Activated CD4-positive, alpha-beta T cell treated with anti-CD3 and anti-CD28 coated beads, Interleukin-2, Interleukin-6, amounts not matched to agents 100 ng/mL and 50 ng/mL, durations not matched to agents 16 hours and 8 hours (primary cell): ENCODE measurements at regions not wholly inside any gene's neighbourhood (a gene's known extent, or its start where the extent isn't known, plus 50 kb on each side); places are given as distances from the start of the nearest gene placed in this dataset.

Experiments
- DNase-seq: peaks from one replicate; pipeline ENCODE4 v3.0.0-alpha.2; 2020

- no peak for DNase-seq
These were observed 802.3 kb upstream of the ARGLU1 start for GRCh38 chr13:107370015-107370785.

- no peak for DNase-seq
These were observed 799.3 kb upstream of the ARGLU1 start for GRCh38 chr13:107367258-107367657.

- no peak for DNase-seq
These were observed 797.7 kb upstream of the ARGLU1 start for GRCh38 chr13:107365466-107366215.

GRCh38 chr13:107364658-107365057, 796.7 kb upstream of the ARGLU1 start:
- DNase-seq = no peak

- no peak for DNase-seq
These were observed 793.7 kb upstream of the ARGLU1 start for GRCh38 chr13:107361666-107362065.

- DNase-seq = no peak
These were observed 792.1 kb upstream of the ARGLU1 start for GRCh38 chr13:107360010-107360409.

- DNase-seq = no peak
These were observed 790.9 kb upstream of the ARGLU1 start for GRCh38 chr13:107358866-107359265.

- no peak for DNase-seq
These were observed 783.4 kb upstream of the ARGLU1 start for GRCh38 chr13:107351305-107351704.

GRCh38 chr13:107348925-107349324, 781.0 kb upstream of the ARGLU1 start:
- DNase-seq = no peak

GRCh38 chr13:107348471-107348870, 780.5 kb upstream of the ARGLU1 start:
- DNase-seq = no peak

GRCh38 chr13:107347641-107348369, 779.9 kb upstream of the ARGLU1 start:
- DNase-seq = no peak

GRCh38 chr13:107342747-107343146, 774.8 kb upstream of the ARGLU1 start:
- DNase-seq = no peak

GRCh38 chr13:107339209-107339608, 771.3 kb upstream of the ARGLU1 start:
- no peak for DNase-seq

- no peak for DNase-seq
These were observed 764.3 kb upstream of the ARGLU1 start for GRCh38 chr13:107332188-107332587.

- no peak for DNase-seq
These were observed 763.4 kb upstream of the ARGLU1 start for GRCh38 chr13:107331359-107331758.

GRCh38 chr13:107330484-107330883, 762.5 kb upstream of the ARGLU1 start:
- no peak for DNase-seq

- DNase-seq = no peak
These were observed 762.1 kb upstream of the ARGLU1 start for GRCh38 chr13:107329991-107330390.

- no peak for DNase-seq
These were observed 756.7 kb upstream of the ARGLU1 start for GRCh38 chr13:107324416-107325204.

- DNase-seq = no peak
These were observed 754.3 kb upstream of the ARGLU1 start for GRCh38 chr13:107322228-107322627.

- DNase-seq = no peak
These were observed 737.2 kb upstream of the ARGLU1 start for GRCh38 chr13:107305178-107305577.

GRCh38 chr13:107301724-107302374, 733.9 kb upstream of the ARGLU1 start:
- no peak for DNase-seq

- no peak for DNase-seq
These were observed 731.8 kb upstream of the ARGLU1 start for GRCh38 chr13:107299717-107300116.
